ENCODE measurements at regions not wholly inside any gene's neighbourhood (a gene's known extent, or its start where the extent isn't known, plus 50 kb on each side); places are given as distances from the start of the nearest gene placed in this dataset.

DNA sequence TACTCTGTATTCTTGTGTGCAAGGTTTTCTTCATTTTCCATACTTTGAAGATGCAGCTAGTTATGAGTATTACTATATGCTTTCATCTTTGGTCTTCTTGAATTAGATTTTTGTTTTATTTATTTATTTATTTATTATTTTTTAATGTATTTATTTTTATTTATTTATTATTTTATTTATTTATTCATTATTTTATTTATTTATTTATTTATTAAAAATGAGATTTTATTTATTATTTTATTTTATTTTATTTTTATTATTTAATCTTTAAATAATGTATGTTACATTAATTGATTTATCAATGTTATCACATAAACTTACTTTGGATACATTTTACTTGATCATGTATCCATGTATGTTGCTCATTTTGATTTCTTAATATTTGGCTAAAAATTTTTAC, 132.3 kb upstream of the GALNT13 start:
- Mint-ChIP-seq H3K36me3 (ENCODE audit: low read depth) (no peaks in the 10 kb centered on the region), H3K9me3 (ENCODE audit: low read depth) (peaks cover 19% of the 10 kb centered on the region), H3K4me3 (no peak overlapping the region), H3K4me1 (no peaks in the 10 kb centered on the region), H3K27me3 (no peaks in the 10 kb centered on the region), H3K27ac (no peak overlapping the region)
- ChIA-PET CTCF (no interaction called here), POLR2A (no interaction called here)
- ATAC-seq (no peak), DNase-seq (no peak)
- intact Hi-C loops (cut with DNase I, micrococcal nuclease), result no loop called here

- Mint-ChIP-seq H3K4me3 (no peak overlapping the region), H3K27me3 (no peaks in the 10 kb centered on the region), H3K36me3 (ENCODE audit: low read depth) (no peaks in the 10 kb centered on the region), H3K27ac (no peak overlapping the region), H3K4me1 (no peaks in the 10 kb centered on the region), H3K9me3 (ENCODE audit: low read depth) (peaks cover 34% of the 10 kb centered on the region)
- DNase-seq, result no peak
- intact Hi-C loops (cut with DNase I, micrococcal nuclease), result no loop called here
- no peak for ATAC-seq
- ChIA-PET CTCF (no interaction called here), POLR2A (no interaction called here)
These were observed 109.8 kb upstream of the GALNT13 start for GRCh38 chr2:153761936-153762335.

DNA sequence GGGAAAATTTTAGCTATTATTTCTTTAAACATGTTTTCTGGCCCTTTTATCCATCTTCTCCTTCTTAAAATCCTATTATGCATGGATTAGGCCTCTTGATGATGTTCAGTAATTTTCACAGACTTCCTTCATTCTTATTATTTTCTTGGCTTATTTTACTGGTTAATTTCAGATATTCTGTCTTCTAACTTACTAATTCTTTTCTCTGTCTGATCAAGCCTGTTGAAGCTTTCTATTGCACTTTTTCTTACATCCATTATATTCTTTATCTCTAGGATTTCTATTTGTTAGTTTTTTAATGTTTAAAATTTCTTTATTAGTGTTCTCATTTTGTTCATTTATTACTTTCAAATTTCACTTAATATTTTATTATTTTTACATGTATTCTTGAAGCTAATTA, 105.3 kb upstream of the GALNT13 start:
- ChIA-PET CTCF (no interaction called here), POLR2A (no interaction called here)
- H3K27ac Mint-ChIP-seq, result no peak overlapping the region
- H3K9me3 Mint-ChIP-seq (ENCODE audit: low read depth), result peaks cover 42% of the 10 kb centered on the region
- DNase-seq (no peak), ATAC-seq (no peak)
- intact Hi-C loops (cut with DNase I, micrococcal nuclease), result no loop called here
- no peaks in the 10 kb centered on the region for H3K4me1 Mint-ChIP-seq
- no peak overlapping the region for H3K4me3 Mint-ChIP-seq
- no peaks in the 10 kb centered on the region for H3K36me3 Mint-ChIP-seq (ENCODE audit: low read depth)
- H3K27me3 Mint-ChIP-seq, result no peaks in the 10 kb centered on the region

- no peaks in the 10 kb centered on the region for H3K27me3 Mint-ChIP-seq
- no peak overlapping the region for H3K4me3 Mint-ChIP-seq
- POLR2A ChIA-PET, result no interaction called here
- no peak overlapping the region for H3K27ac Mint-ChIP-seq
- CTCF ChIA-PET, result no interaction called here
- no peak for DNase-seq
- H3K4me1 Mint-ChIP-seq, result no peaks in the 10 kb centered on the region
- no peak for ATAC-seq
- intact Hi-C loops (cut with DNase I, micrococcal nuclease), result no loop called here
- no peaks in the 10 kb centered on the region for H3K36me3 Mint-ChIP-seq (ENCODE audit: low read depth)
- peaks cover 26% of the 10 kb centered on the region for H3K9me3 Mint-ChIP-seq (ENCODE audit: low read depth)
These were observed 101.2 kb upstream of the GALNT13 start for GRCh38 chr2:153770359-153770991.

- ChIA-PET POLR2A (no interaction called here), CTCF (interaction anchor here (1.1 kb wide), 1 partner anchor 11 kb away, joined by 3 read pairs; no protein-coding TSS in a partner anchor)
- no peak overlapping the region for H3K4me3 Mint-ChIP-seq
- DNase-seq, result no peak
- no peaks in the 10 kb centered on the region for H3K36me3 Mint-ChIP-seq (ENCODE audit: low read depth)
- H3K27ac Mint-ChIP-seq, result no peak overlapping the region
- intact Hi-C loops (cut with DNase I, micrococcal nuclease), result no loop called here
- H3K9me3 Mint-ChIP-seq (ENCODE audit: low read depth), result peaks cover 2% of the 10 kb centered on the region
- no peaks in the 10 kb centered on the region for H3K4me1 Mint-ChIP-seq
- no peaks in the 10 kb centered on the region for H3K27me3 Mint-ChIP-seq
- no peak for ATAC-seq
These were observed 91.5 kb upstream of the GALNT13 start for GRCh38 chr2:153780241-153780640.

DNA sequence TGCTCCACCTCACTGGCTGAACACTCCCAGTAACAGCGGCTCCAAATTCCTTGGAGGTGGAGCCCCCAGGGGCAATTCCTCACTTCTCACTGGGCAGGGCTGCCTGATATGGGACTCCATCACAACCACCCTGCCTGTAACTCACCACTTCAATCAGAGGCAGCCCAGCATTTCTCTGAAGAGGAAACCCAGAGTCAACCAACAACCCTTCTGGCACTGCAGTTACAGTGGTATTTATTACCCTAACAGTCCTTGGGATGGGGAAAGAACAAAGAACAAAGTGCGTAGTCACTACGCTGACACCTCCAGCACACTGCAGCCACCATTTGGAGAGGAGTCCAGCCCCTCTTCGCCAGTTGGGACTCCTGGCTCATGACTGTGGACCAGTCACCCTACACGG, 85.7 kb upstream of the GALNT13 start:
- ATAC-seq (no peak), DNase-seq (no peak)
- no peak overlapping the region for H3K27ac Mint-ChIP-seq
- H3K27me3 Mint-ChIP-seq, result no peaks in the 10 kb centered on the region
- H3K4me1 Mint-ChIP-seq, result no peaks in the 10 kb centered on the region
- no peak overlapping the region for H3K4me3 Mint-ChIP-seq
- intact Hi-C loops (cut with DNase I, micrococcal nuclease), result no loop called here
- peaks cover 11% of the 10 kb centered on the region for H3K9me3 Mint-ChIP-seq (ENCODE audit: low read depth)
- ChIA-PET CTCF (no interaction called here), POLR2A (no interaction called here)
- no peaks in the 10 kb centered on the region for H3K36me3 Mint-ChIP-seq (ENCODE audit: low read depth)

GRCh38 chr2:153787612-153788011, 84.1 kb upstream of the GALNT13 start:
- ChIA-PET CTCF (no interaction called here), POLR2A (no interaction called here)
- no peak overlapping the region for H3K4me3 Mint-ChIP-seq
- intact Hi-C loops (cut with DNase I, micrococcal nuclease), result no loop called here
- H3K4me1 Mint-ChIP-seq, result no peaks in the 10 kb centered on the region
- H3K36me3 Mint-ChIP-seq (ENCODE audit: low read depth), result no peaks in the 10 kb centered on the region
- no peak overlapping the region for H3K27ac Mint-ChIP-seq
- ATAC-seq (no peak), DNase-seq (no peak)
- H3K9me3 Mint-ChIP-seq (ENCODE audit: low read depth), result peaks cover 16% of the 10 kb centered on the region
- no peaks in the 10 kb centered on the region for H3K27me3 Mint-ChIP-seq

GRCh38 chr2:153802671-153803070, 69.1 kb upstream of the GALNT13 start:
- intact Hi-C loops (cut with DNase I, micrococcal nuclease), result no loop called here
- Mint-ChIP-seq H3K27me3 (no peaks in the 10 kb centered on the region), H3K36me3 (ENCODE audit: low read depth) (no peaks in the 10 kb centered on the region), H3K9me3 (ENCODE audit: low read depth) (no peaks in the 10 kb centered on the region), H3K4me3 (no peak overlapping the region), H3K4me1 (no peaks in the 10 kb centered on the region), H3K27ac (no peak overlapping the region)
- ChIA-PET CTCF (no interaction called here), POLR2A (no interaction called here)
- ATAC-seq, result no peak
- DNase-seq, result no peak

DNA sequence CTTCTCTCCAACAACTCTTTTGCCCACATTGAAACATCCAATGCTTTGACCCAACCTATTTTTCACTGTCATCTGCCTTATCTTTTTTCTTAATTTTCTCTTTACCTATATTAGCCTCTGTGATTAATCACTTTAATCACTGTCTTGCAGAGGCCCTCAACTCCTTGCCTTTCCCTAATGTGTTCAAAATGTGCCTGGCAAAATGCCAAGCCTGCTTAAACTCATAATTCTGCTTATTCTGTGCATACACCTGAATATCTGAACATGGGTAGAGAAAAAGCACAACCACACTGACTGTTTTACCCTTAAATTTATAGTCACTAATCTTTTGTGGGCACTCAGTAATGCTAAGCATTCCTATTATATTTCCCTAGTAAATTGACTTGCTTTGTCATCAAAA, 63.0 kb upstream of the GALNT13 start:
- no peak for ATAC-seq

GRCh38 chr2:153811516-153811915, 60.2 kb upstream of the GALNT13 start:
- POLR2A ChIA-PET, result no interaction called here
- CTCF ChIA-PET, result no interaction called here
- H3K9me3 Mint-ChIP-seq (ENCODE audit: low read depth), result no peaks in the 10 kb centered on the region
- ATAC-seq (no peak), DNase-seq (no peak)
- no peaks in the 10 kb centered on the region for H3K4me1 Mint-ChIP-seq
- H3K27ac Mint-ChIP-seq, result no peak overlapping the region
- no peak overlapping the region for H3K4me3 Mint-ChIP-seq
- no peaks in the 10 kb centered on the region for H3K27me3 Mint-ChIP-seq
- intact Hi-C loops (cut with DNase I, micrococcal nuclease), result no loop called here
- no peaks in the 10 kb centered on the region for H3K36me3 Mint-ChIP-seq (ENCODE audit: low read depth)

More for the DNA sequence above, 63.0 kb upstream of the GALNT13 start:
- no peak overlapping the region for H3K27ac Mint-ChIP-seq
- intact Hi-C loops (cut with DNase I, micrococcal nuclease), result no loop called here
- H3K4me1 Mint-ChIP-seq, result no peaks in the 10 kb centered on the region
- H3K9me3 Mint-ChIP-seq (ENCODE audit: low read depth), result no peaks in the 10 kb centered on the region
- H3K4me3 Mint-ChIP-seq, result no peak overlapping the region
- H3K36me3 Mint-ChIP-seq (ENCODE audit: low read depth), result no peaks in the 10 kb centered on the region
- CTCF ChIA-PET, result no interaction called here
- POLR2A ChIA-PET, result no interaction called here
- no peak for DNase-seq
- no peaks in the 10 kb centered on the region for H3K27me3 Mint-ChIP-seq

- no peaks in the 10 kb centered on the region for H3K9me3 Mint-ChIP-seq (ENCODE audit: low read depth)
- H3K36me3 Mint-ChIP-seq (ENCODE audit: low read depth), result no peaks in the 10 kb centered on the region
- no peaks in the 10 kb centered on the region for H3K4me1 Mint-ChIP-seq
- ATAC-seq (no peak), DNase-seq (no peak)
- H3K27ac Mint-ChIP-seq, result no peak overlapping the region
- ChIA-PET POLR2A (no interaction called here), CTCF (no interaction called here)
- H3K27me3 Mint-ChIP-seq, result no peaks in the 10 kb centered on the region
- no peak overlapping the region for H3K4me3 Mint-ChIP-seq
- intact Hi-C loops (cut with DNase I, micrococcal nuclease), result no loop called here
These were observed 59.1 kb upstream of the GALNT13 start for GRCh38 chr2:153812632-153813031.

DNA sequence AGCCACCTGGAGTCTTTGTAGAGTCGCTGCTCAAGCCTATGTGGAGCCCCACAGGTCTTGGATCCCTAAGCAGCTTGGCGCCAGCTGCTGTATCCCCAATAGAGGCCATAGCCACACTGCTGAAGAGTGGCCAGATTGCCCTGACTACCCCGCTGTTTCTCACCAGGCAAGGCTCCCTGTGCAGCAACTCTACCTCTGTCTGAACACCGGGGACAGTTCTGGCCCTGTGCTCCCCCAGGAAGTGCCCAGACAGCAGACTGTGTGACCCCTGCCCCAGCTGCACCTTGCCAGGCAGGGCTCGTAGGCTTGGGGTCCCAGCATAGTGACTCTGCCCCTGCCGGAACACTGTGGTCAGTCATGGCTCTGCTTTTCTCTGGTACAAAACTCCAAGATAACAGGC, 53.5 kb upstream of the GALNT13 start:
- ATAC-seq, result no peak
- no peak for DNase-seq
- no peaks in the 10 kb centered on the region for H3K4me1 Mint-ChIP-seq
- H3K36me3 Mint-ChIP-seq (ENCODE audit: low read depth), result no peaks in the 10 kb centered on the region
- intact Hi-C loops (cut with DNase I, micrococcal nuclease), result no loop called here
- POLR2A ChIA-PET, result no interaction called here
- no peak overlapping the region for H3K4me3 Mint-ChIP-seq
- H3K27ac Mint-ChIP-seq, result no peak overlapping the region
- CTCF ChIA-PET, result no interaction called here
- no peaks in the 10 kb centered on the region for H3K27me3 Mint-ChIP-seq
- peaks cover 4% of the 10 kb centered on the region for H3K9me3 Mint-ChIP-seq (ENCODE audit: low read depth)

- ChIA-PET CTCF (no interaction called here), POLR2A (no interaction called here)
- H3K4me3 Mint-ChIP-seq, result no peak overlapping the region
- no peak overlapping the region for H3K27ac Mint-ChIP-seq
- no peaks in the 10 kb centered on the region for H3K27me3 Mint-ChIP-seq
- ATAC-seq (no peak), DNase-seq (no peak)
- H3K4me1 Mint-ChIP-seq, result no peaks in the 10 kb centered on the region
- intact Hi-C loops (cut with DNase I, micrococcal nuclease), result no loop called here
- no peaks in the 10 kb centered on the region for H3K36me3 Mint-ChIP-seq (ENCODE audit: low read depth)
- H3K9me3 Mint-ChIP-seq (ENCODE audit: low read depth), result peaks cover 4% of the 10 kb centered on the region
These were observed 52.6 kb upstream of the GALNT13 start for GRCh38 chr2:153819074-153819473.

All from activated CD4-positive, alpha-beta T cell treated with anti-CD3 and anti-CD28 coated beads for 36 hours (primary cell).